ENCODE measurements at regions not wholly inside any gene's neighbourhood (a gene's known extent, or its start where the extent isn't known, plus 50 kb on each side); places are given as distances from the start of the nearest gene placed in this dataset.

GRCh38 chr10:63077800-63078199 lies 55.3 kb upstream of the NRBF2 start:
- no peak for TF ChIP-seq FOXP2 (optimal IDR thresholded peaks at IDR 0.05; ENCODE audit: borderline replicate concordance, extremely low read depth, extremely low read length, insufficient read depth)

- TF ChIP-seq FOXP2 (optimal IDR thresholded peaks at IDR 0.05; ENCODE audit: borderline replicate concordance, extremely low read depth, extremely low read length, insufficient read depth) (no peak), SIN3A (IDR thresholded peaks at IDR 0.05; ENCODE audit: borderline replicate concordance, insufficient read depth, low read length) (no peak)
These were observed 60.2 kb upstream of the NRBF2 start for GRCh38 chr10:63072951-63073350.

- no peak for TF ChIP-seq TAF1 (IDR thresholded peaks at IDR 0.05; ENCODE audit: borderline replicate concordance, insufficient read depth, low read length)
- TF ChIP-seq POLR2AphosphoS5 (IDR thresholded peaks at IDR 0.05; ENCODE audit: low read depth, low read length), result no peak
- TF ChIP-seq REST (IDR thresholded peaks at IDR 0.05; ENCODE audit: insufficient read depth in 1 of 2, low read depth in 2 of 2, low read length in 2 of 2), result no peak
- TF ChIP-seq SIN3A (IDR thresholded peaks at IDR 0.05; ENCODE audit: borderline replicate concordance, insufficient read depth, low read length), result no peak
- no peak for TF ChIP-seq FOXP2 (optimal IDR thresholded peaks at IDR 0.05; ENCODE audit: borderline replicate concordance, extremely low read depth, extremely low read length, insufficient read depth)
These were observed 62.0 kb upstream of the NRBF2 start for GRCh38 chr10:63071145-63071544.

GRCh38 chr10:63069318-63069717 lies 63.8 kb upstream of the NRBF2 start:
- TF ChIP-seq REST (IDR thresholded peaks at IDR 0.05; ENCODE audit: insufficient read depth in 1 of 2, low read depth in 2 of 2, low read length in 2 of 2) (no peak), TAF1 (IDR thresholded peaks at IDR 0.05; ENCODE audit: borderline replicate concordance, insufficient read depth, low read length) (no peak), FOXP2 (optimal IDR thresholded peaks at IDR 0.05; ENCODE audit: borderline replicate concordance, extremely low read depth, extremely low read length, insufficient read depth) (no peak), SIN3A (IDR thresholded peaks at IDR 0.05; ENCODE audit: borderline replicate concordance, insufficient read depth, low read length) (no peak), POLR2AphosphoS5 (IDR thresholded peaks at IDR 0.05; ENCODE audit: low read depth, low read length) (no peak)

- no peak for TF ChIP-seq REST (IDR thresholded peaks at IDR 0.05; ENCODE audit: insufficient read depth in 1 of 2, low read depth in 2 of 2, low read length in 2 of 2)
- TF ChIP-seq TAF1 (IDR thresholded peaks at IDR 0.05; ENCODE audit: borderline replicate concordance, insufficient read depth, low read length), result no peak
- TF ChIP-seq POLR2AphosphoS5 (IDR thresholded peaks at IDR 0.05; ENCODE audit: low read depth, low read length), result no peak
- TF ChIP-seq SIN3A (IDR thresholded peaks at IDR 0.05; ENCODE audit: borderline replicate concordance, insufficient read depth, low read length), result no peak
- TF ChIP-seq FOXP2 (optimal IDR thresholded peaks at IDR 0.05; ENCODE audit: borderline replicate concordance, extremely low read depth, extremely low read length, insufficient read depth), result no peak
These were observed 64.9 kb upstream of the NRBF2 start for GRCh38 chr10:63068246-63068645.

GRCh38 chr10:63066606-63067005 lies 66.5 kb upstream of the NRBF2 start:
- no peak for TF ChIP-seq POLR2AphosphoS5 (IDR thresholded peaks at IDR 0.05; ENCODE audit: low read depth, low read length)
- TF ChIP-seq TAF1 (IDR thresholded peaks at IDR 0.05; ENCODE audit: borderline replicate concordance, insufficient read depth, low read length), result no peak
- TF ChIP-seq SIN3A (IDR thresholded peaks at IDR 0.05; ENCODE audit: borderline replicate concordance, insufficient read depth, low read length), result no peak

- TF ChIP-seq TAF1 (IDR thresholded peaks at IDR 0.05; ENCODE audit: borderline replicate concordance, insufficient read depth, low read length) (no peak), SIN3A (IDR thresholded peaks at IDR 0.05; ENCODE audit: borderline replicate concordance, insufficient read depth, low read length) (no peak), FOXP2 (optimal IDR thresholded peaks at IDR 0.05; ENCODE audit: borderline replicate concordance, extremely low read depth, extremely low read length, insufficient read depth) (no peak), POLR2AphosphoS5 (IDR thresholded peaks at IDR 0.05; ENCODE audit: low read depth, low read length) (no peak), REST (IDR thresholded peaks at IDR 0.05; ENCODE audit: insufficient read depth in 1 of 2, low read depth in 2 of 2, low read length in 2 of 2) (no peak)
These were observed 68.4 kb upstream of the NRBF2 start for GRCh38 chr10:63064706-63065105.

Measured in PFSK-1 (cell line).